NCI-H446 treated with DMSO at 0.1 percent for 48 hours (cell line): ENCODE measurements at regions not wholly inside any gene's neighbourhood (a gene's known extent, or its start where the extent isn't known, plus 50 kb on each side); places are given as distances from the start of the nearest gene placed in this dataset.

Experiments
- DNase-seq: peaks from one replicate; lab custom pipeline; 2025; lab: John Stamatoyannopoulos, UW

DNA sequence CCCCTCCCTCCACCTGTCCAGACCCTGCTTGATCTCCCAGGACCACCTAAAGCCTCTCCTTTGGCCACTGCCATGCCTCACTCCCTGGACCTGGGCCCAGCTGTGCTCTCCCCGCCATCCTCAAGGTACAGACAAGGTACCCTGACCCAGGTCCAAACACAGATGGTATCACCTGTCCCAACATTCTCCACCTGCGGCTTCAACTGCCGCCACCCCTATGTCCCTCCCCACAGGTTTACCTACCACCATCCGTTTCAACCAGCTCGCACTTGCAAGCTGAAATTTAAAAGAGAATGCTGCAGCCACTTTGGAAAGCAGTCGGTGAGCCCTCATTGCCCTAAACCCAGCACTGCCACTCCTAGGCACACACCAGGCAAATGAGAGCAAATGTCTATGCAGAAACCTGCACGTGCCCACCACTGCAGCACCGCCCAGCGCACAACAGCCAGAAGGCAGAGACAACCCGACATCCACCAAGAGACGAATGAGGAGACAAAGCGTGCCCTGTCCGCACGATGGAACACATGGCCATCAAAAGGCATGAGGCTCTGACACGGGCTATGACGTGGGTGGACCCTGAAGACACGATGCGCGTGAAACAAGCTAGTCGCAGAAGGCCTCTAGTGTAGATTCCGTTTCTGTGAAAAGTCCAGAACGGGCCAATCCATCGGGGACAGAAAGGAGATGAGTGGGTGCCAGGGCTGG is 71.0 kb downstream of the RFLNA start:
- DNase-seq: no peak
